Activated CD4-positive, alpha-beta T cell treated with anti-CD3 and anti-CD28 coated beads, Interleukin-2, amount 50 U/mL, for 16 hours (primary cell): ENCODE measurements at regions not wholly inside any gene's neighbourhood (a gene's known extent, or its start where the extent isn't known, plus 50 kb on each side); places are given as distances from the start of the nearest gene placed in this dataset.
"Not testable (repeated sequence)": the region's sequence is repeated elsewhere in the genome, so short reads cannot be mapped to it uniquely, and the experiment has no call there.

ENCODE experiments used
- DNase-seq: peaks from one replicate; pipeline ENCODE4 v3.0.0-alpha.2; 2020

DNA sequence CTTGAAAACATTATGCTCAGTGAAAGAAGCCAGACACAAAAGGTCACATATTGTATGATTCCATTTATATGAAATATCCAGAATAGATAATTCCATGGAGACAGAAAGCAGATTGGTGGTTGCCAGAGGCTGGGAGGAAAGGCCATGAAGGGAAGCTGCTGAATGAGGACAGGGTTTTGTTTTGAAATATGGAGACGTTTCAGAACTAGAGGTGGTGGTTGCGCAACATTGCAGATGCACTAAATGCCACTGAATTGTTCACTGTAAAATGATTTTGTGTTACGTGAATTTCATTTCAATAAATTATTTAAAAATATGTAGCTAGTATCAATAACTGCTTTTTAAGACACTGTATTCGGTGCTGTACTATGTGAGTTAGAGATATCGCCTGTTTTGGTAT lies 101.7 kb upstream of the ZNF236 start:
- peak; percentile 10 for DNase-seq

DNA sequence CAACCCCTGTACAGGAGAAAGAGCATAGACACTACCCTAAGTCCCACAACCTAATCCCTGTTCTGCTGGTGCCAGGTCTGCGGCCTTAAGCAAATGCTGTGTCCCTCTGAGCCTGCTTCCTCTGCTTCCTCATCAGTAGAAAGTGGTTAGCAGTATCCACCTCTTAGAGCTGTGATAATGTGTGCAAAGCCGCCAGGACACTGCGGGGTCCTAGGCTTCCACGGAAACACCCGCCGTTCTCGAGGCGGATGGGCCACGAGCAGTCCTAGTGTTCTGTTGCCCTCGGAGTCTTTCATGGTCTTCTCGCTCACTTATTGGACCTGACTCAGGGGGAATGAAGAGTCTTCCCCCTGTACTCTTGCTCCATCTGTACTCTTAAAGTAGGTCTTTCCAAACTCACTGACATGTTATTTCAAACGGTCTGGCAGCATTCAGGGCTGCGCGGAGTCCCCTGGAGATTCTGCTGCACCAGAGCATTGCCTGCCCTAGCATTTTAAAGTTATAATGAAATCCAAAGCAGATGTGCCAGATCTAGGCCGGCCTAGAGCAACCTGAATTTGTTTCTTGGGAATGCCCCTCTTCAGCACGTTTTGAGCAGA lies 107.2 kb upstream of the ZNF236 start:
- no peak for DNase-seq

DNA sequence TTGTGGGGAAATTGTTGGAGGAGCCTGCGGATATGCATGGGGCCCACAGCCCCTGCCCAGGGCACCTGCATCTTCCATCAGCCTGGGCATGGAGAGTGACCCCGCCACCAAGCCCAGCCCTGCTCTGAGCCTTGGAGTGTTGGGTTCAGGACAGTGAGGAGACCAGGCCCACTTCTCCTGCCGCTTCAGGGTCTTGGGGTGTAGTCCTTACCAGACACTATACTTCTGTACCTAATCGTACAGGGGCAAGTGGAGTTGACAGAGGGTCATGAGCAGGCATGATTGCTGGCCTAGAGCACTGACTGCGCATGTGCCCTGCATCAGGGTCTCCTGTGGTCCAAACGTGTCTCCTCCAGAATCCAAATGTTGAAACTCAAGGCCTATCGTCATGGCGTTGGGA lies 108.9 kb upstream of the ZNF236 start:
- DNase-seq = no peak

GRCh38 chr18:76712511-76713140 lies 109.7 kb upstream of the ZNF236 start:
- no peak for DNase-seq

GRCh38 chr18:76710646-76711520 lies 111.5 kb upstream of the ZNF236 start:
- DNase-seq = no peak

GRCh38 chr18:76709659-76710645 lies 112.4 kb upstream of the ZNF236 start:
- peak; percentile 58 for DNase-seq

DNA sequence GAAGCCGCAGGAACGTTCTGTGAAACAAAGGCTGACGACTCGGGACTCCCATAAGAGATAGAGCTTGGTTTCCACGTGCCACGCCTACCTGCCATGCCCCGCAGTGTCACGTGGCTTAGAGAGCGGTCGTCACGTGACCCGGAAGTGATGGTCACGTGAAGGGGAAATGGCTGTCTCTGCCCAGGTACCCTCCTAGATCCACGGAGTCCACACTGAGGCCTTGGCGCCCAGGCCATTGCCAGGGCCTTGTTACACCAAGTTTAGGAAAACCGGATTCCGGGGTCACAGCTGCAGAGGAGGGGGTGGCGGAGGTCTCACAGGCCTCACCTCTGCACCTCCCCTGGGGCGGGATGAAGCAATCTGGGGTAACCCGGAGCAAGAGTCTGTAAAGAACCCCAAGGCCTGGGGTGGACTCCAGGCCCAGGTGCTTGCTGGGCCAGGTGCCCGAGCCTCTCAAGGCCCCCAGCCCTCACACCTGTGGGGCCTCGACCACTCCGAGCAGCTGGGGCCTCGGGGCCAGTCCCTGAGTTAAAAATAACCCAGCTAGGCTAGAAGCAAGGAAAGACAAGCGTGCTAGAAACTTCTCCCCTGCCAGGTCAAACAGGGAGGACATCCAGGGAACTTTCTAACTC lies 113.5 kb upstream of the ZNF236 start:
- DNase-seq = no peak

GRCh38 chr18:76708071-76708721 lies 114.2 kb upstream of the ZNF236 start:
- no peak for DNase-seq

GRCh38 chr18:76707534-76707933 lies 114.8 kb upstream of the ZNF236 start:
- DNase-seq = no peak

GRCh38 chr18:76704589-76704988 lies 117.8 kb upstream of the ZNF236 start:
- DNase-seq = not testable (repeated sequence)

- DNase-seq = no peak
Observed at GRCh38 chr18:76699923-76700322, 122.4 kb upstream of the ZNF236 start.

- DNase-seq = no peak
Observed at GRCh38 chr18:76697441-76697901, 124.9 kb upstream of the ZNF236 start.

DNA sequence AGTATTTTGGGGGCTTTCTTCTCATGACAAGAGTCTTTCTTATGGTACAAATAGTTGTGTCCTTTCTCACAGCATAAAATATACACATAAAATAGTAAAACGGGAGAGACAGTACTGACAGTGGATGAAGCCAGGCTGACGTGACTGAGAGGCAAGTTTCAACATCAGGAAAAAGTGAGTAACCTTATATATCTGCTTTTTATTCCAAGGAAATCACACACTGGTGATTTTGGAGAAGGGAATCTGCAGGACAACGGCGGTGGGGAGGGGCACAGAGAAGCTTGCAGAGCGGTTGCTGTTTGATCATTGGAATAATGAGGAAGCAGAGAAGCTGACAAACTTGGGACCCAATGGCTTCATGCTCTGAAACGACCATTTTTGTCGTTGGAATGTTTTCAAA lies 130.6 kb upstream of the ZNF236 start:
- no peak for DNase-seq

DNA sequence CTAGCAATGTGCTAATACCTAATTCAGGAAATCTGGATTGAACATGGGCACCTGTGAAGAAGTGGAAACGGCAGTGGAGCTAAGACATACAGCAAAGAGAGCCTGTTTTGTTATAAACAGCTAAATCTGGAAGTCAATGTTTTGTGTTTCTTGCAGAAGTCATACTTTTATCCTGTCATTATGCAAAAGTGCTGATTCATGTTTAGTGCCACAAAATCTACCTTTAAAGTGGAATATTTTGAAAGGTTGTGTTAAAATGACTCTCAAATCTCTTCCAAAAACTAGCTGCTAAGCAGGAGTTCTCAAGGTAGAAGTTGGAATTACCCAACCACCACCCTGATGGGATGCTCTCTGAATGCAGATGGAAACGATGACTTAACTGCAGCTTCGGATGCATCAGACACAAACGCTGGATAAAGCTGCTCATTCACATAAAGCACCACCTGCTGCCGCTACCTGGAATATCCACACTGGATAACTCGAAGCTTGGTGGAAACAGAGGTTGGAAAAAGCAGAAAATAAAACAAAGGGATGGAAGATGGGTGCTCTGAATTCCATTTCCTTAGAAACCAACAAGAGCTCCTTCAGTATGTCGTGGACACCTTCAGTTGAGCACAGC lies 132.6 kb upstream of the ZNF236 start:
- no peak for DNase-seq

DNA sequence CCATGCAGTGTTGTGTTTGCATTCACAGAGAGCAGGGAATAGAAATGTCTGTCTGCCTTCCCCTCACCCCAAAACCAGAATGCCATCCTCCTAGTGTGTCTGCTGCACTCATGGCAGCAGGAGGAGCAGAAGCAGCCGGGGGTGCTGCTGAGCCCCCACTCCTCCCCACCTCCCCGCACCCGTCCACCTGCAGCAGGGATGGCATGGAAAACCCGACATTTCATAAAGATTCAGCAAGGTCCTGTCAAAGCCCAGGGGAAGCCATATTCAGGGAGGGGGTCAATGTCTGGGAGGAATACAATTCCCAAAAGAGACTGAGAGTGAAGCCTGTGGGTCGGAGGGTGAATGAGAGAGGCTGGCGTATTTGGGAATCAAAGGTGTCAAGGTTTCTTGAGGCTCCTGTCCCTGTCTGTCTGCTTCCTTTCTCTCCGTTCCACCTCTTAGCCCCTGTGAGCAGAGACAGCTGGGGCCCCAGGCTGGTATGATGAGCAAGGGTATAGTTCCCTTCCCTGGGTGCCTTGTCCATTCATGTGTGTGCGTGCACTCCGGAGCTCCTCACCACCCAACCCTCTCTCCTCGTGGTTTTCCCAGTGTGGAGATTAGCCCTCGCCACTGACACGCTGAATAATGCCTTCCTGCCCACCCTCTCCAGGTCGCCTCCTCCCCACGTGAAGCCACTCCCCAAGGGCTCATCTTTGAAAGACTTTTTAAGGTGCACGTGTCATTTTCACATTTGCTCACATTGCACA lies 133.5 kb upstream of the ZNF236 start:
- no peak for DNase-seq

GRCh38 chr18:76687304-76687962 lies 134.9 kb upstream of the ZNF236 start:
- peak; percentile 38 for DNase-seq

- DNase-seq = peak; percentile 31
Observed at GRCh38 chr18:76686737-76687231, 135.6 kb upstream of the ZNF236 start.

DNA sequence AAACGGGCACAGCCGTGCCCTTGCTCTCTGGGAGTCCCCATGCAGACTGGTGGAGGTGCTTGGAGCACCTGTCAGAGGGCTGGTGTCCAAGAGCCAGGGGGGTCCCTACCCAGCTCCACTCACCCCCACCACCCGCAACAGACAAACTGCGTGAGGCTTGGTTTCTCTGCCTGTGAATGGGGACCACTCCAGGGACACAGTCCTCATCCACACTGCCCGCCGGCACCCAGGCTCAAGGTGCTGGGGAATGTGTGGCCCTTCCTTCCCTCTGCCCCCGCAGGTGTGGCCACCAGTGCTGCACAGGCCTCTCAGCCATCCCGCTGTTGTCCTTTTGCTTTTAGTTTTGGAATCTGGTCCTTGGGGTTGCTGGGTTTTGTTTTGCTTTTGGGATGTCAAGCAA lies 136.5 kb upstream of the ZNF236 start:
- DNase-seq = no peak

GRCh38 chr18:76685402-76685801 lies 137.0 kb upstream of the ZNF236 start:
- DNase-seq = no peak

DNA sequence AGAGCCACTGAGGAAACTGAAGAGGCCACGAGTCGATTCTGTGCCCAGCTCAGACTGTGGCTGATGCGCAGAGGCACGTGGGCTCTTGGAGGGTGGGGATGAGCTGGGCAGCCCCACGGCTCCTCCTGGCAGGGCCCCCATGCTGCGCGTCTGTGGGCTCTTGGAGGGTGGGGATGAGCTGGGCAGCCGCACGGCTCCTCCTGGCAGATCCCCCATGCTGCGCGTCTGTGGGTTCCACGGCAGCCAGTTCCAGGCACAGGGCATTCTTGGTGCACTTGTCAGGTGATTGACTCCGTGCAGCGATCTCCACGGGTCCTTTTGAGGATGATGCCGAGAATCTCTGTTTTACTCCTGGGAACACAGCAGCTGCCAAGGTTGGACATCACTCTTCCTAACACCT lies 138.1 kb upstream of the ZNF236 start:
- DNase-seq = no peak
